ENCODE measurements at regions not wholly inside any gene's neighbourhood (a gene's known extent, or its start where the extent isn't known, plus 50 kb on each side); places are given as distances from the start of the nearest gene placed in this dataset.
A peak's percentile ranks its signal among the peaks of the same experiment; 100 is the strongest.

DNA sequence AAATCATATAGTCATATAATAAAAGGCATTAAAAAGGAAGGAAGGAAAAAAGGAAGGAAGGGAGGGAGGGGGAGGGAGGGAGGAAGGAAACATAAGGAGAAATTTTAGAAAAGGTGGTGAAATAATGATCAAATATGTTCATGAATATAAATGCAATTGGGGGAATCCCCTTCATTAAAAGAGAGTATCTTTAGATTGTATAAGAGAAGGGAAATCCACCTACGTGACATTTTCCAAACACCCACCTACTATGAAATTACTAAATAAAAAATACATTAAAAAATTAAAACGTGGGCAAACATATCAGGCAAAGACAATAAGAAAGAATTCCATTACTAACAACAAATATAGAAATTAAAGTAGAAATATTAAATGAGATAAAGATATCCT is 203.4 kb upstream of the PARD3B start:
- no peak overlapping the region for H2AK5ac ChIP-seq (ENCODE audit: low read length, severe bottlenecking)
- H3K14ac ChIP-seq (ENCODE audit: low read length in 2 of 2), result no peak overlapping the region
- no peaks in the 10 kb centered on the region for H3K9me3 ChIP-seq (ENCODE audit: control insufficient read depth, low read length)
- no peaks in the 10 kb centered on the region for H3K79me1 ChIP-seq (replicated peaks; ENCODE audit: low read length, poor library complexity, severe bottlenecking)
- no peak overlapping the region for H3K9ac ChIP-seq (ENCODE audit: low read length)
- no peak overlapping the region for H3K23ac ChIP-seq (ENCODE audit: low read length in 2 of 2)
- DNase-seq, result no peak
- no peak overlapping the region for H2AFZ ChIP-seq (ENCODE audit: low read depth, low read length)
- no peak overlapping the region for H2BK15ac ChIP-seq (ENCODE audit: low read depth, poor library complexity, severe bottlenecking)
- H3K4me2 ChIP-seq (ENCODE audit: low read length, poor library complexity, severe bottlenecking), result no peak overlapping the region
- H3K27me3 ChIP-seq (ENCODE audit: control insufficient read depth in 1 of 2, insufficient read depth in 1 of 2, low read length in 2 of 2), result no peaks in the 10 kb centered on the region
- H2BK12ac ChIP-seq (ENCODE audit: low read length in 2 of 2), result no peak overlapping the region
- H4K91ac ChIP-seq (ENCODE audit: low read length), result no peak overlapping the region
- H3K4me1 ChIP-seq (ENCODE audit: control insufficient read depth, insufficient read depth, low read depth, low read length), result peaks cover 1% of the 10 kb centered on the region
- H3K27ac ChIP-seq (ENCODE audit: low read length, poor library complexity, severe bottlenecking), result no peak overlapping the region
- H2BK120ac ChIP-seq (ENCODE audit: low read depth, low read length), result no peak overlapping the region
- no peak overlapping the region for H3K18ac ChIP-seq (ENCODE audit: low read depth in 1 of 2, low read length in 2 of 2)
- no peaks in the 10 kb centered on the region for H3K36me3 ChIP-seq (ENCODE audit: control insufficient read depth in 1 of 2, insufficient read depth in 2 of 2, low read depth in 1 of 2, low read length in 2 of 2)
- no peak overlapping the region for H4K8ac ChIP-seq (ENCODE audit: low read length)
- H2BK5ac ChIP-seq (ENCODE audit: low read depth, low read length, poor library complexity, severe bottlenecking), result no peak overlapping the region
- no CpG with 5 or more reads among the region's 2 CpGs for WGBS
- no peak overlapping the region for H3K4me3 ChIP-seq (ENCODE audit: insufficient read depth in 1 of 2, low read depth in 1 of 2, low read length in 2 of 2)
- no peak overlapping the region for H3K4ac ChIP-seq (ENCODE audit: low read depth in 1 of 2, low read length in 2 of 2)

DNA sequence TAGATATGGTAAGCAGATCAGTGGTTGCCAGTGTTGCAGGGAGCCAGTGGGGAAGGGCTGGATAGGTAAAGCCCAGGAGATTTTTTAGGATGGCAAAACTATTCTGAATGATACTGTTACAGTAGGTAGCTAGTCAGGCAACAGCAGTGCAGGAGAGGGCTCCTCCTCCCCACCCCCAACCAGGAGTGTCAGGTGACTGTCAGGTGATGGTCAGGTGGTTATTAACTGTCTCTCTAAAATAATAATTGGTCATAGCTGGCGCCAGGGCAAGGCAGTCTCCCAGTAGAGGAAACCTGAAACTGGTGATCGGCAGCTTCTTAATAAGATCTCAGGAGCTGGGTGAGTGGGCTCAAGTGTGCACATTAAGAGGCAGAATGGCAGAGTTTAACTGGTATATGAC is 201.6 kb upstream of the PARD3B start:
- no peaks in the 10 kb centered on the region for H3K27me3 ChIP-seq (ENCODE audit: control insufficient read depth in 1 of 2, insufficient read depth in 1 of 2, low read length in 2 of 2)
- H2BK5ac ChIP-seq (ENCODE audit: low read depth, low read length, poor library complexity, severe bottlenecking), result no peak overlapping the region
- H3K79me1 ChIP-seq (replicated peaks; ENCODE audit: low read length, poor library complexity, severe bottlenecking), result no peaks in the 10 kb centered on the region
- H3K4ac ChIP-seq (ENCODE audit: low read depth in 1 of 2, low read length in 2 of 2), result no peak overlapping the region
- DNase-seq, result no peak
- no peak overlapping the region for H4K8ac ChIP-seq (ENCODE audit: low read length)
- no peak overlapping the region for H3K23ac ChIP-seq (ENCODE audit: low read length in 2 of 2)
- H3K4me3 ChIP-seq (ENCODE audit: insufficient read depth in 1 of 2, low read depth in 1 of 2, low read length in 2 of 2), result no peak overlapping the region
- H3K27ac ChIP-seq (ENCODE audit: low read length, poor library complexity, severe bottlenecking), result no peak overlapping the region
- H3K9ac ChIP-seq (ENCODE audit: low read length), result no peak overlapping the region
- H2AFZ ChIP-seq (ENCODE audit: low read depth, low read length), result no peak overlapping the region
- H3K18ac ChIP-seq (ENCODE audit: low read depth in 1 of 2, low read length in 2 of 2), result no peak overlapping the region
- H3K14ac ChIP-seq (ENCODE audit: low read length in 2 of 2), result no peak overlapping the region
- no peaks in the 10 kb centered on the region for H3K9me3 ChIP-seq (ENCODE audit: control insufficient read depth, low read length)
- H4K91ac ChIP-seq (ENCODE audit: low read length), result no peak overlapping the region
- no peaks in the 10 kb centered on the region for H3K36me3 ChIP-seq (ENCODE audit: control insufficient read depth in 1 of 2, insufficient read depth in 2 of 2, low read depth in 1 of 2, low read length in 2 of 2)
- H2BK120ac ChIP-seq (ENCODE audit: low read depth, low read length), result no peak overlapping the region
- no peak overlapping the region for H3K4me2 ChIP-seq (ENCODE audit: low read length, poor library complexity, severe bottlenecking)
- peaks cover 1% of the 10 kb centered on the region for H3K4me1 ChIP-seq (ENCODE audit: control insufficient read depth, insufficient read depth, low read depth, low read length)
- peak overlapping the region; percentile 60 for H2AK5ac ChIP-seq (ENCODE audit: low read length, severe bottlenecking)
- H2BK15ac ChIP-seq (ENCODE audit: low read depth, poor library complexity, severe bottlenecking), result no peak overlapping the region
- no peak overlapping the region for H2BK12ac ChIP-seq (ENCODE audit: low read length in 2 of 2)
- 98% methylated on average over 2 of the region's 2 CpGs for WGBS

DNA sequence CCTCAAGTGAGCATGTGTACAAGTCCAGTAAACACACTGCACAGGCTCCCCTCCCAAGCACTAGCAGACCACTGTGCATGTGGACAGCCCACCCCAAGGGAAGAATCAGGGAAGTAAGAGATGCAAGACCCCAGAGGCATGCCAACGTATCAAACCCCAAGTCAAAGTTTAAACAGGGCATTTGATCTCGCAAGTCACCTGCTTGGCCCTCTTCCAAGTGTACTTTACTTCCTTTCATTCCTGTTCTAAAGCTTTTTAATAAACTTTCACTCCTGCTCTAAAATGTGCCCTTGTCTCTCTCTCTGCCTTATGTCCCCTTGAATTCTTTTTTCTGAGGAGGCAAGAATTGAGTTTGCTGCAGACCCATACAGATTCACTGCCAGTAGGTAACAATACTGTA is 201.2 kb upstream of the PARD3B start:
- Histone ChIP-seq H3K4ac (ENCODE audit: low read depth in 1 of 2, low read length in 2 of 2) (no peak overlapping the region), H4K91ac (ENCODE audit: low read length) (no peak overlapping the region), H3K79me1 (replicated peaks; ENCODE audit: low read length, poor library complexity, severe bottlenecking) (no peaks in the 10 kb centered on the region), H3K18ac (ENCODE audit: low read depth in 1 of 2, low read length in 2 of 2) (no peak overlapping the region), H3K4me2 (ENCODE audit: low read length, poor library complexity, severe bottlenecking) (no peak overlapping the region), H3K27ac (ENCODE audit: low read length, poor library complexity, severe bottlenecking) (no peak overlapping the region), H2BK12ac (ENCODE audit: low read length in 2 of 2) (no peak overlapping the region), H3K4me1 (ENCODE audit: control insufficient read depth, insufficient read depth, low read depth, low read length) (peaks cover 1% of the 10 kb centered on the region), H2AK5ac (ENCODE audit: low read length, severe bottlenecking) (peak overlapping the region; percentile 60), H2BK15ac (ENCODE audit: low read depth, poor library complexity, severe bottlenecking) (no peak overlapping the region), H3K9ac (ENCODE audit: low read length) (no peak overlapping the region), H2AFZ (ENCODE audit: low read depth, low read length) (no peak overlapping the region), H3K27me3 (ENCODE audit: control insufficient read depth in 1 of 2, insufficient read depth in 1 of 2, low read length in 2 of 2) (no peaks in the 10 kb centered on the region), H3K23ac (ENCODE audit: low read length in 2 of 2) (no peak overlapping the region), H3K14ac (ENCODE audit: low read length in 2 of 2) (no peak overlapping the region), H2BK5ac (ENCODE audit: low read depth, low read length, poor library complexity, severe bottlenecking) (no peak overlapping the region), H3K36me3 (ENCODE audit: control insufficient read depth in 1 of 2, insufficient read depth in 2 of 2, low read depth in 1 of 2, low read length in 2 of 2) (no peaks in the 10 kb centered on the region), H4K8ac (ENCODE audit: low read length) (no peak overlapping the region), H3K4me3 (ENCODE audit: insufficient read depth in 1 of 2, low read depth in 1 of 2, low read length in 2 of 2) (no peak overlapping the region), H2BK120ac (ENCODE audit: low read depth, low read length) (no peak overlapping the region), H3K9me3 (ENCODE audit: control insufficient read depth, low read length) (no peaks in the 10 kb centered on the region)
- DNase-seq, result no peak
- 95% methylated on average over 2 of the region's 2 CpGs for WGBS

DNA sequence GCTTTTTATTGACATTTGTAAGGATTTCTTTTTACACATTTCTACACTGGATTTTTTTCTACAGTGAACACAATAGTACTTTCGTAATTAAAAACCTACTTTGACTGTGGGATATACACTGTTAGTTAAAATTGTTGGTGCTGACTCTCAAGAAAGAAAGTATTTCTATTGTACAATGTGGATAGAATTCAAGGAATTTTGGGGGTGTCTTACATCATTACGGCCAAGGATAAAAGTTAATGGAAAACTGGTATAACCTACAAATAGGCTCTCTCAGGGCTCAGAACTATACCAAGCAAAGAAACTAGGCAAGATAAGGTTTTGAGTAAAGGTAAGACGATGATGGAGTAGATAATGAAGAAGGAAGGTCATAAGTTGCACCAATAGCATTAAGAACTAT is 198.4 kb upstream of the PARD3B start:
- DNase-seq, result no peak
- Histone ChIP-seq H3K79me1 (replicated peaks; ENCODE audit: low read length, poor library complexity, severe bottlenecking) (no peaks in the 10 kb centered on the region), H3K27me3 (ENCODE audit: control insufficient read depth in 1 of 2, insufficient read depth in 1 of 2, low read length in 2 of 2) (no peaks in the 10 kb centered on the region), H3K4me1 (ENCODE audit: control insufficient read depth, insufficient read depth, low read depth, low read length) (peaks cover 1% of the 10 kb centered on the region), H3K9me3 (ENCODE audit: control insufficient read depth, low read length) (no peaks in the 10 kb centered on the region), H3K23ac (ENCODE audit: low read length in 2 of 2) (no peak overlapping the region), H4K91ac (ENCODE audit: low read length) (no peak overlapping the region), H3K14ac (ENCODE audit: low read length in 2 of 2) (no peak overlapping the region), H3K9ac (ENCODE audit: low read length) (no peak overlapping the region), H3K36me3 (ENCODE audit: control insufficient read depth in 1 of 2, insufficient read depth in 2 of 2, low read depth in 1 of 2, low read length in 2 of 2) (no peaks in the 10 kb centered on the region), H3K4ac (ENCODE audit: low read depth in 1 of 2, low read length in 2 of 2) (no peak overlapping the region), H3K18ac (ENCODE audit: low read depth in 1 of 2, low read length in 2 of 2) (no peak overlapping the region), H2BK12ac (ENCODE audit: low read length in 2 of 2) (no peak overlapping the region), H2BK15ac (ENCODE audit: low read depth, poor library complexity, severe bottlenecking) (no peak overlapping the region), H2AFZ (ENCODE audit: low read depth, low read length) (no peak overlapping the region), H3K4me2 (ENCODE audit: low read length, poor library complexity, severe bottlenecking) (no peak overlapping the region), H2BK120ac (ENCODE audit: low read depth, low read length) (no peak overlapping the region), H4K8ac (ENCODE audit: low read length) (no peak overlapping the region), H2AK5ac (ENCODE audit: low read length, severe bottlenecking) (no peak overlapping the region), H3K27ac (ENCODE audit: low read length, poor library complexity, severe bottlenecking) (peak overlapping the region; percentile 60), H2BK5ac (ENCODE audit: low read depth, low read length, poor library complexity, severe bottlenecking) (no peak overlapping the region), H3K4me3 (ENCODE audit: insufficient read depth in 1 of 2, low read depth in 1 of 2, low read length in 2 of 2) (no peak overlapping the region)
- 81% methylated on average over 3 of the region's 3 CpGs for WGBS

Data from mesenchymal stem cell (in vitro differentiated cells and primary cell).